Tongue (tissue), 1 donor: ENCODE measurements at regions not wholly inside any gene's neighbourhood (a gene's known extent, or its start where the extent isn't known, plus 50 kb on each side); places are given as distances from the start of the nearest gene placed in this dataset.
"Not testable (repeated sequence)": the region's sequence is repeated elsewhere in the genome, so short reads cannot be mapped to it uniquely, and the experiment has no call there.

Experiments used
- DNase-seq: peaks from one replicate; pipeline ENCODE4 v3.0.0-alpha.2; 2015

GRCh38 chr7:130789436-130789835, 55.4 kb upstream of the KLF14 start:
- DNase-seq: no peak

GRCh38 chr7:130791746-130792145, 57.7 kb upstream of the KLF14 start:
- peak; percentile 34 for DNase-seq

GRCh38 chr7:130793855-130794618, 60.0 kb upstream of the KLF14 start:
- peak; percentile 44 for DNase-seq

GRCh38 chr7:130794619-130794922, 60.6 kb upstream of the KLF14 start:
- DNase-seq: no peak

- DNase-seq: not testable (repeated sequence)
Measured at GRCh38 chr7:130796425-130796824, 62.4 kb upstream of the KLF14 start.

GRCh38 chr7:130803127-130803526, 69.1 kb upstream of the KLF14 start:
- no peak for DNase-seq

- DNase-seq: peak; percentile 16
Measured at GRCh38 chr7:130804220-130804619, 70.2 kb upstream of the KLF14 start.

- DNase-seq: not testable (repeated sequence)
Measured at GRCh38 chr7:130812819-130813218, 78.8 kb upstream of the KLF14 start.

GRCh38 chr7:130814778-130815335, 80.8 kb upstream of the KLF14 start:
- DNase-seq: peak; percentile 47

GRCh38 chr7:130818056-130818455, 84.0 kb upstream of the KLF14 start:
- DNase-seq: no peak

- DNase-seq: no peak
Measured at GRCh38 chr7:130821864-130822263, 87.9 kb upstream of the KLF14 start.

GRCh38 chr7:130822642-130823041, 88.6 kb upstream of the KLF14 start:
- no peak for DNase-seq

- DNase-seq: no peak
Measured at GRCh38 chr7:130823060-130823459, 89.1 kb upstream of the KLF14 start.

GRCh38 chr7:130825819-130826218, 91.8 kb upstream of the KLF14 start:
- DNase-seq: no peak

- no peak for DNase-seq
Measured at GRCh38 chr7:130829415-130829814, 95.4 kb upstream of the KLF14 start.

- peak; percentile 10 for DNase-seq
Measured at GRCh38 chr7:130831322-130831721, 97.3 kb upstream of the KLF14 start.

- peak; percentile 82 for DNase-seq
Measured at GRCh38 chr7:130831817-130832481, 97.9 kb upstream of the KLF14 start.

- DNase-seq: no peak
Measured at GRCh38 chr7:130838738-130839137, 104.7 kb upstream of the KLF14 start.

GRCh38 chr7:130840599-130840998, 106.6 kb upstream of the KLF14 start:
- no peak for DNase-seq

GRCh38 chr7:130841416-130841815, 107.4 kb upstream of the KLF14 start:
- no peak for DNase-seq

GRCh38 chr7:130843703-130844102, 109.7 kb upstream of the KLF14 start:
- DNase-seq: no peak

GRCh38 chr7:130844811-130845580, 111.0 kb upstream of the KLF14 start:
- no peak for DNase-seq

- no peak for DNase-seq
Measured at GRCh38 chr7:130845581-130846085, 111.6 kb upstream of the KLF14 start.
